K562 (cell line): ENCODE measurements at regions not wholly inside any gene's neighbourhood (a gene's known extent, or its start where the extent isn't known, plus 50 kb on each side); places are given as distances from the start of the nearest gene placed in this dataset.

Experiments used
- ATAC-seq: fragments of 200-7000 bp; cut with Tn5 transposase; 3 replicates; pipeline ENCODE4 v1.9.1; 2020; ENCODE audit warnings: moderate library complexity
- BruUV-seq: library from RNA; stranded (reverse); fragments of 400-500 nt; replicated peaks from 2 replicates; lab custom pipeline; 2021; lab: Mats Ljungman, UMichigan
- CTCF ChIA-PET: fragments of 300-600 bp; formaldehyde crosslinking; extraction: SDS; loops from one replicate; lab custom pipeline; 2021; ENCODE audit warnings: low intra/inter-chr PET ratio; lab: Yijun Ruan, JAX
- POLR2A ChIA-PET: fragments of 300-600, 350-650 bp; sonication (Branson Sonifier 250); formaldehyde crosslinking; extraction: SDS; loops from one replicate; lab custom pipeline; 2021; ENCODE audit warnings: antibody characterized with exemption, inconsistent platforms; lab: Yijun Ruan, JAX
- DNase-seq, 4 experiments: peaks; one replicate each; pipeline versions ENCODE4 v3.0.0 to v3.0.0-alpha.2; 2011 to 2018; ENCODE audit warnings: low spot score in 3 of 4, mixed read lengths in 3 of 4; ENCODE audit errors: extremely low read depth in 1 of 4
- FAIRE-seq: peaks from 2 replicates; lab custom pipeline; 2011; peaks lifted over from hg19 to GRCh38; lab: Jason Lieb, UNC
- H2AFZ ChIP-seq: 2 replicates; pipeline ENCODE4 v1.6.0; 2011; ENCODE audit warnings: low read depth, low read length, control low read depth, inconsistent platforms
- H3K27ac ChIP-seq: fragments of 200-600 bp; 3 replicates; pipeline ENCODE4 v1.8.0; 2011; ENCODE audit warnings: low read depth, mild to moderate bottlenecking, control low read depth, inconsistent platforms, low read length, moderate library complexity, mixed read lengths; ENCODE audit errors: extremely low read depth
- H3K27me3 ChIP-seq, 2 experiments: fragments of 300-600 bp in 1 of 2; 2 replicates in 1 of 2; 3 replicates in 1 of 2; pipeline versions ENCODE4 v1.6.0 to v1.8.0; 2011; ENCODE audit warnings: inconsistent platforms in 2 of 2, low read length in 2 of 2, mild to moderate bottlenecking in 1 of 2, mixed read lengths in 1 of 2, moderate library complexity in 1 of 2; ENCODE audit not compliant: control insufficient read depth in 2 of 2, insufficient read depth in 2 of 2
- H3K36me3 ChIP-seq: fragments of 300-600 bp; 3 replicates; pipeline ENCODE4 v1.8.0; 2011; ENCODE audit warnings: mild to moderate bottlenecking, low read length, inconsistent platforms; ENCODE audit not compliant: control insufficient read depth, insufficient read depth
- H3K4me1 ChIP-seq, 2 experiments: fragments of 200-600 bp in 1 of 2; replicated peaks in 1 of 2; 2 replicates in 1 of 2; 3 replicates in 1 of 2; pipeline versions ENCODE4 v1.5.1 to v1.8.0; 2011; ENCODE audit warnings: inconsistent platforms in 2 of 2, low read length in 2 of 2, mild to moderate bottlenecking in 1 of 2, mixed read lengths in 1 of 2, moderate library complexity in 1 of 2; ENCODE audit not compliant: control insufficient read depth in 2 of 2, insufficient read depth in 2 of 2
- H3K4me2 ChIP-seq: 2 replicates; pipeline ENCODE4 v1.6.1; 2011; ENCODE audit warnings: low read length, control low read depth, inconsistent platforms, mixed read lengths; ENCODE audit not compliant: insufficient read depth
- H3K4me3 ChIP-seq: fragments of 200-600 bp; sonication (generic), shearing (Covaris generic); 2 replicates; pipeline ENCODE4 v1.5.1; 2016; ENCODE audit warnings: control low read depth, inconsistent platforms
- H3K79me2 ChIP-seq: fragments of 200-600 bp; 3 replicates; pipeline ENCODE4 v1.8.0; 2011; ENCODE audit warnings: low read length, inconsistent platforms; ENCODE audit not compliant: control insufficient read depth, insufficient read depth
- H3K9ac ChIP-seq, 2 experiments: 2 replicates each; pipeline versions ENCODE4 v1.6.0 to v1.6.1; 2011; ENCODE audit warnings: low read depth in 2 of 2, low read length in 2 of 2, control low read depth in 1 of 2, inconsistent platforms in 1 of 2, mild to moderate bottlenecking in 1 of 2, mixed read lengths in 1 of 2; ENCODE audit not compliant: insufficient read depth in 1 of 2
- H3K9me1 ChIP-seq: one replicate; pipeline ENCODE4 v1.6.0; 2011; ENCODE audit warnings: inconsistent platforms, mild to moderate bottlenecking, low read length, moderate library complexity; ENCODE audit not compliant: control insufficient read depth, insufficient read depth
- H3K9me3 ChIP-seq: replicated peaks from 2 replicates; pipeline ENCODE4 v1.5.1; 2011; ENCODE audit warnings: low read depth, low read length, inconsistent platforms; ENCODE audit not compliant: control insufficient read depth, insufficient read depth
- H4K20me1 ChIP-seq: replicated peaks from 2 replicates; pipeline ENCODE4 v1.6.1; 2011; ENCODE audit warnings: low read length, inconsistent platforms, mixed read lengths; ENCODE audit not compliant: control insufficient read depth, insufficient read depth
- ADNP ChIP-seq: fragments of 200-800 bp; sonication (Bioruptor generic); IDR thresholded peaks from 2 replicates; pipeline ENCODE4 v1.6.1; 2016; ENCODE audit warnings: missing genetic modification characterization, missing compliant biosample characterization
- FUS ChIP-seq: fragments of 200-400 bp; formaldehyde crosslinking; optimal IDR thresholded peaks from 2 replicates; pipeline ENCODE3; 2017; ENCODE audit warnings: low read depth, low read length
- NEUROD1 ChIP-seq: fragments of 150-350 bp; IDR thresholded peaks from 2 replicates; pipeline ENCODE4 v1.6.1; 2014; ENCODE audit warnings: borderline replicate concordance, low read length, low read depth; ENCODE audit not compliant: partially characterized antibody
- ZNF431 ChIP-seq: sonication (generic); formaldehyde crosslinking; IDR thresholded peaks from 2 replicates; pipeline ENCODE4 v1.8.0; 2022; ENCODE audit warnings: mild to moderate bottlenecking, missing genetic modification reagents
- WGBS: fragments of 100-300 bp; shearing (Covaris generic); methylation state at CpG from one replicate; pipeline ENCODE4 v1.1.6; 2016; ENCODE audit warnings: low coverage, mixed read lengths; ENCODE audit not compliant: insufficient coverage; ENCODE audit errors: missing lambda C conversion rate; 5-methylcytosine and 5-hydroxymethylcytosine counted together
- in situ Hi-C: fragments of 300-500 bp; cut with MboI; formaldehyde crosslinking; loops from 4 replicates; pipeline ENCODE4 v1.15.0; 2018; ENCODE audit warnings: inconsistent platforms, mixed read lengths
- intact Hi-C: fragments of 100-400 bp; cut with micrococcal nuclease; formaldehyde crosslinking; loops from 2 replicates; pipeline ENCODE4 v1.14.2; 2022
- TF ChIP-seq, protein P1 (sequence below): fragments of 250-450 bp; sonication (Bioruptor Pico); IDR thresholded peaks from 2 replicates; pipeline ENCODE4 v1.4.0; 2020; ENCODE audit warnings: mild to moderate bottlenecking, moderate library complexity, borderline replicate concordance

DNA sequence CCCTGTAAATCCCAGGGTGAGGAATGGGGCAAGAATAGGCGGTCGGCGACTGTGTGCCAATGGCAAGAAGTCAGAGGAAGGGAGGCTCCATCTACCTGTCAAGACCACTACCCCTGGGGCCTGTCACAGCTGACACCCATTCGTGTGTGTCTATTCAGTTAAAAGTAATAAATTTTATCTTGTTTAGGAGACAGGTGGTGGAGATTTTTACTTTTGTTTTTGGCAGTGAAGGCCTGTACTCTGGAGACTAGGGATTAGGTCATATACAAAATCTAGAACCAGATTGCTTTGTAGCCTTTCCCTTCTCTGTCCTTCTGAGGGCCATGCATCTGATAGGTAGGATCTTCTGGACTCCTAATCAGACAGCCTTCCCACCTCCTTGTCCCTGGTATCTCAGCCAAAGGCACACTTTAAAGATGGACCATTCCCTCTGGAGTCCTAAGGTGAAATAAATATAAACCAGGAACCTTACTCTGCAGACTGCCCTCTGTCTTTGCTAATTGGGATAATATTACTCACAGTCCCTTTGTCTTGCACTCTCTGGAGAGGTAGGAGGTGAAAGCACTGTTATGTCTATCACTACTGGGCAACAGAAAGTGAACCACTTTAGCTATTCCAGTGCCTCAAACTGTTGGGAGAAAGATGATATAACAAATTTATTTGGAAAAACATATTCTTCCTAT lies 213.2 kb upstream of the ACTBL2 start:
- 17% methylated on average over 1 of the region's 4 CpGs for WGBS
- Histone ChIP-seq H3K36me3 (no peaks in the 10 kb centered on the region), H3K4me3 (no peak overlapping the region), H3K27ac (no peak overlapping the region), H4K20me1 (no peaks in the 10 kb centered on the region), H3K9me3 (no peaks in the 10 kb centered on the region), H3K27me3 (no peaks in the 10 kb centered on the region), H3K79me2 (no peaks in the 10 kb centered on the region), H3K4me1 (peaks cover 0 to 21% of the 10 kb centered on the region in 2 experiments; a peak in 3 of 5 replicates), H3K9me1 (no peaks in the 10 kb centered on the region), H3K9ac (no peak overlapping the region), H2AFZ (peak overlapping the region; percentile 44), H3K4me2 (no peak overlapping the region)
- ChIA-PET CTCF (no interaction called here), POLR2A (interaction anchor here (2.1 kb wide), 1 partner anchor 10 kb away, joined by 7 read pairs; no protein-coding TSS in a partner anchor)
- FAIRE-seq (no peak), DNase-seq (peak in 1 of 4 experiments; percentile 9), ATAC-seq (peak; percentile 55)
- intact Hi-C loops: no loop called here
- no TSS peak for BruUV-seq
- TF ChIP-seq, protein P1, sequence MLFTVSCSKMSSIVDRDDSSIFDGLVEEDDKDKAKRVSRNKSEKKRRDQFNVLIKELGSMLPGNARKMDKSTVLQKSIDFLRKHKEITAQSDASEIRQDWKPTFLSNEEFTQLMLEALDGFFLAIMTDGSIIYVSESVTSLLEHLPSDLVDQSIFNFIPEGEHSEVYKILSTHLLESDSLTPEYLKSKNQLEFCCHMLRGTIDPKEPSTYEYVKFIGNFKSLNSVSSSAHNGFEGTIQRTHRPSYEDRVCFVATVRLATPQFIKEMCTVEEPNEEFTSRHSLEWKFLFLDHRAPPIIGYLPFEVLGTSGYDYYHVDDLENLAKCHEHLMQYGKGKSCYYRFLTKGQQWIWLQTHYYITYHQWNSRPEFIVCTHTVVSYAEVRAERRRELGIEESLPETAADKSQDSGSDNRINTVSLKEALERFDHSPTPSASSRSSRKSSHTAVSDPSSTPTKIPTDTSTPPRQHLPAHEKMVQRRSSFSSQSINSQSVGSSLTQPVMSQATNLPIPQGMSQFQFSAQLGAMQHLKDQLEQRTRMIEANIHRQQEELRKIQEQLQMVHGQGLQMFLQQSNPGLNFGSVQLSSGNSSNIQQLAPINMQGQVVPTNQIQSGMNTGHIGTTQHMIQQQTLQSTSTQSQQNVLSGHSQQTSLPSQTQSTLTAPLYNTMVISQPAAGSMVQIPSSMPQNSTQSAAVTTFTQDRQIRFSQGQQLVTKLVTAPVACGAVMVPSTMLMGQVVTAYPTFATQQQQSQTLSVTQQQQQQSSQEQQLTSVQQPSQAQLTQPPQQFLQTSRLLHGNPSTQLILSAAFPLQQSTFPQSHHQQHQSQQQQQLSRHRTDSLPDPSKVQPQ: no peak
- TF ChIP-seq ZNF431 (no peak), NEUROD1 (no peak), ADNP (tag) (no peak), FUS (no peak)
- in situ Hi-C loops: no loop called here
